ENCODE measurements at regions not wholly inside any gene's neighbourhood (a gene's known extent, or its start where the extent isn't known, plus 50 kb on each side); places are given as distances from the start of the nearest gene placed in this dataset.

- TF ChIP-seq CTCF (conservative IDR thresholded peaks at IDR 0.05; ENCODE audit: low read depth, low read length) (no peak), EZH2 (IDR thresholded peaks at IDR 0.05; ENCODE audit: borderline replicate concordance, low read depth, low read length, poor library complexity, severe bottlenecking) (no peak)
Observed at GRCh38 chr3:148343416-148343815, 354.3 kb upstream of the AGTR1 start.

Measured in A673 (cell line).